ENCODE measurements at regions not wholly inside any gene's neighbourhood (a gene's known extent, or its start where the extent isn't known, plus 50 kb on each side); places are given as distances from the start of the nearest gene placed in this dataset.
A peak's percentile ranks its signal among the peaks of the same experiment; 100 is the strongest.

GRCh38 chr18:5630057-5630899, 86.5 kb upstream of the EPB41L3 start:
- H3K4me1 Mint-ChIP-seq (ENCODE audit: unreplicated experiment), result peaks cover 3% of the 10 kb centered on the region
- peak overlapping the region; percentile 91 for H3K4me3 Mint-ChIP-seq
- TF ChIP-seq CTCF (conservative IDR thresholded peaks at IDR 0.05), result no peak
- H3K36me3 Mint-ChIP-seq, result no peaks in the 10 kb centered on the region
- peak overlapping the region; percentile 61 for H3K27ac Mint-ChIP-seq
- H3K9me3 Mint-ChIP-seq, result no peaks in the 10 kb centered on the region
- DNase-seq (ENCODE audit: extremely low spot score, unreplicated experiment), result peak; percentile 86
- peaks cover 19% of the 10 kb centered on the region for H3K27me3 Mint-ChIP-seq

- no peaks in the 10 kb centered on the region for H3K36me3 Mint-ChIP-seq
- H3K27me3 Mint-ChIP-seq, result peaks cover 19% of the 10 kb centered on the region
- H3K27ac Mint-ChIP-seq, result no peak overlapping the region
- peak overlapping the region; percentile 91 for H3K4me3 Mint-ChIP-seq
- DNase-seq (ENCODE audit: extremely low spot score, unreplicated experiment), result peak; percentile 74
- TF ChIP-seq CTCF (conservative IDR thresholded peaks at IDR 0.05), result no peak
- no peaks in the 10 kb centered on the region for H3K9me3 Mint-ChIP-seq
- peaks cover 3% of the 10 kb centered on the region for H3K4me1 Mint-ChIP-seq (ENCODE audit: unreplicated experiment)
Measured at GRCh38 chr18:5628512-5629255, 84.9 kb upstream of the EPB41L3 start.

GRCh38 chr18:5627776-5628511, 84.1 kb upstream of the EPB41L3 start:
- H3K27ac Mint-ChIP-seq, result peak overlapping the region; percentile 85
- no peaks in the 10 kb centered on the region for H3K9me3 Mint-ChIP-seq
- H3K4me3 Mint-ChIP-seq, result peak overlapping the region; percentile 88
- no peak for TF ChIP-seq CTCF (conservative IDR thresholded peaks at IDR 0.05)
- DNase-seq (ENCODE audit: extremely low spot score, unreplicated experiment), result no peak
- H3K27me3 Mint-ChIP-seq, result peaks cover 16% of the 10 kb centered on the region
- no peaks in the 10 kb centered on the region for H3K36me3 Mint-ChIP-seq
- H3K4me1 Mint-ChIP-seq (ENCODE audit: unreplicated experiment), result no peaks in the 10 kb centered on the region

- Mint-ChIP-seq H3K27me3 (peaks cover 8% of the 10 kb centered on the region), H3K4me3 (no peak overlapping the region), H3K4me1 (ENCODE audit: unreplicated experiment) (no peaks in the 10 kb centered on the region), H3K27ac (no peak overlapping the region), H3K9me3 (no peaks in the 10 kb centered on the region), H3K36me3 (no peaks in the 10 kb centered on the region)
- no peak for DNase-seq (ENCODE audit: extremely low spot score, unreplicated experiment)
- TF ChIP-seq CTCF (conservative IDR thresholded peaks at IDR 0.05), result peak; percentile 57
Measured at GRCh38 chr18:5626130-5626880, 82.5 kb upstream of the EPB41L3 start.

- H3K4me1 Mint-ChIP-seq (ENCODE audit: unreplicated experiment), result no peaks in the 10 kb centered on the region
- DNase-seq (ENCODE audit: extremely low spot score, unreplicated experiment), result no peak
- peaks cover 7% of the 10 kb centered on the region for H3K27me3 Mint-ChIP-seq
- no peaks in the 10 kb centered on the region for H3K36me3 Mint-ChIP-seq
- H3K27ac Mint-ChIP-seq, result no peak overlapping the region
- H3K4me3 Mint-ChIP-seq, result no peak overlapping the region
- no peaks in the 10 kb centered on the region for H3K9me3 Mint-ChIP-seq
- TF ChIP-seq CTCF (conservative IDR thresholded peaks at IDR 0.05), result no peak
Measured at GRCh38 chr18:5625076-5625475, 81.3 kb upstream of the EPB41L3 start.
